GM23248 (cell line): ENCODE measurements at regions not wholly inside any gene's neighbourhood (a gene's known extent, or its start where the extent isn't known, plus 50 kb on each side); places are given as distances from the start of the nearest gene placed in this dataset.

Experiments used
- EZH2 ChIP-seq: fragments of 200-600 bp; sonication (generic); IDR thresholded peaks from 2 replicates; pipeline ENCODE4 v1.6.1; 2018; ENCODE audit warnings: antibody characterized with exemption, mild to moderate bottlenecking; ENCODE audit not compliant: insufficient read depth, poor library complexity, severe bottlenecking
- EZH2phosphoT487 ChIP-seq: fragments of 200-600 bp; sonication (generic); IDR thresholded peaks from 2 replicates; pipeline ENCODE4 v1.6.1; 2018; ENCODE audit warnings: antibody characterized with exemption, moderate library complexity, mild to moderate bottlenecking, low read depth; ENCODE audit not compliant: insufficient read depth

- TF ChIP-seq EZH2: no peak
- no peak for TF ChIP-seq EZH2phosphoT487
Observed at GRCh38 chr10:14384116-14384730, 53.5 kb upstream of the FRMD4A start.
